GM21737 (cell line): ENCODE measurements at regions not wholly inside any gene's neighbourhood (a gene's known extent, or its start where the extent isn't known, plus 50 kb on each side); places are given as distances from the start of the nearest gene placed in this dataset.

Source experiments
- ATAC-seq: cut with Tn5 transposase; IDR thresholded peaks from one replicate; pipeline ENCODE4 v1.9.1; 2021; ENCODE audit warnings: mild to moderate bottlenecking, moderate library complexity; ENCODE audit not compliant: unreplicated experiment

- ATAC-seq = no peak
These were observed 1198.3 kb upstream of the CDH6 start for GRCh38 chr5:29995154-29995553.

DNA sequence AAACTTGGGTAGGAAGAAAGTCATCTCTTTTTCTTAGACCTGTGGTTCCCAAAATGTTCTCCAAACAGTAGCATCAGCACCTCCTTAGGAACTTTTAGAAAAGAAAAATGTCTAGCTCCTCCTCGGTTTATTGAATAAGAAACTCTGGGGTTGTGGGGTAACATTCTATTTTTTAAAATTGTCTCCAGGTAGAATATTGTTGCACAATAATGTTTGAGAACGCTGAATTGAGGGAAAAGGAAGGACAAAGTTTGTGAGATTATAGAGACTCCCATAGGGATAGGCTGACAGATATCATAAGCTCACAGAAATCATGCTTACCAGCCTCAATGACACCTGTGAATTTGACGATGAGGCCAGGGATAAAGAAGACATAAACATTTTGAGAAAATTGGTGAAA is 1199.0 kb upstream of the CDH6 start:
- ATAC-seq = no peak

DNA sequence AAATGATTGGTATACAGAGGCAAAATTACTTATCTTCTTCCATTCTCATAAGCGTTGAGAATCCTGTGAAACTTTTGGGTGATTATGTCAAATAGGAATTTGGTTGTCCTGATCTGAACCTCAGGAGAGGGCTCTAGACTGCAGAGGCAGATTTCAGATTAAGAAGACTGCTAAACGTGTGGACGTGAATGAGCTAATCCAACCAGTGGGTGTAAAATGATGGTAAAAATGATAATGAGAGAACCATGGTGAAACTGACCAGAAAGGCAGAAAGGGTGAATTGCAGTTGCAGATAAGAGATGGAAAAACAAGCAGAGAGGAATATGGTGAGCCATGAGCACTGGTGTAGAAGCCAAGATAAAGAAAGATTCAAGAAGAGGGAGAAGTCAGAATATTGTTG is 1200.2 kb upstream of the CDH6 start:
- ATAC-seq = no peak

DNA sequence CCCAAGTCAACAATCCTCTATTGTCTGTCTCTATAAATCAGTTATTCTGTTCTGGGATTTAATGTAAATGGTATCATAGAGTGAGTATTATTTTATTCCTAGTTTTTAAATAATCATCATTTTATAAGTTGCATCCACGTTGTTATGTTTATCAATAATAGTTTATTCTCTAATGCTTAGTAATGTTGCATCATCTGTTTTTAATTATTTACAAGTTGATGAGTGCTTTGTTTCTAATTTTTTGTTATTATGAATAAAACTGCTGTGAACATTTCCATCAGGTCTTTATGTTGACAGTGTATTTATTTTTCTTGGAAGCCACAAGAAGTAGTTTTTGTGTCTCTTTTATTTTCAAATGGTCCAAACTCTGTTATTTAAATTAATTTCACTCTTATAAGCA is 1201.2 kb upstream of the CDH6 start:
- ATAC-seq = no peak

- ATAC-seq = no peak
These were observed 1202.8 kb upstream of the CDH6 start for GRCh38 chr5:29990681-29991080.

- ATAC-seq = no peak
These were observed 1209.3 kb upstream of the CDH6 start for GRCh38 chr5:29984156-29984540.

GRCh38 chr5:29983528-29984155 is 1209.8 kb upstream of the CDH6 start:
- ATAC-seq = no peak

DNA sequence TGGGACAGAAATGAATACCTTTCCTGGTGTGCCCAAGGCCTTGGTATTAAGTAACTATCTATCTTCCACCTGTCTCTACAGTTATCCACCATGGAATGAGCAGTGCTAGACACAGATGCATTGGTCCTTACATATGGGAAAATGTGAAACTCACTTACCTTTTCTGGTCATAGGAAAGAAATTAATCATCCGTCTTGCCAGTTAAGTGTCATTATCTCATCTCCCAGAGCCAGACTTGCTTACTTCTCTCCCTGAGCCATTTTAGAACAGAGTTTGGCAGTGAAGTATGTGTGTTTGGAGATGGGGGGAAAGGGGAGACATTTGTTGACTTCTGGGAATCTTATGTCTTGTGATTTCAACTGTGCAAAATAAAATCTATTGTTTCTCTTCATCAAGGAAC is 1211.0 kb upstream of the CDH6 start:
- ATAC-seq = no peak

- ATAC-seq = no peak
These were observed 1220.9 kb upstream of the CDH6 start for GRCh38 chr5:29972597-29972996.

DNA sequence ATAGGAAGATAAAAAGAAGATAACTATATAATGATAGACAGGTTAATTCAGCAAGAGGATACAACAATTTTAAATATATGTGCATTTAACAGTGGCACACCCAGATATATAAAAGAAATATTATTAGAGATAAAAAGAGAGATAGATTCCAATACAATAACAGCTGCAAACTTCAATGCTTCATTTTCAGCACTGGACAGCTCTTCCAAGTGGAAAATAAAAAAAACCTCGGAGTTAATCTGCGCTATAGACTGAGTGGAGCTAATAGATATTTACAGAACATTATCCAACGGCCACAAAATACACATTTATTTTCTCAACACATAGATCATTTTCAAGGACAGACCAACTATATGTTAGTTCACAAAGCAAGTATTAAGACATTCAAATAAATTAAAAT is 1229.5 kb upstream of the CDH6 start:
- no peak for ATAC-seq

DNA sequence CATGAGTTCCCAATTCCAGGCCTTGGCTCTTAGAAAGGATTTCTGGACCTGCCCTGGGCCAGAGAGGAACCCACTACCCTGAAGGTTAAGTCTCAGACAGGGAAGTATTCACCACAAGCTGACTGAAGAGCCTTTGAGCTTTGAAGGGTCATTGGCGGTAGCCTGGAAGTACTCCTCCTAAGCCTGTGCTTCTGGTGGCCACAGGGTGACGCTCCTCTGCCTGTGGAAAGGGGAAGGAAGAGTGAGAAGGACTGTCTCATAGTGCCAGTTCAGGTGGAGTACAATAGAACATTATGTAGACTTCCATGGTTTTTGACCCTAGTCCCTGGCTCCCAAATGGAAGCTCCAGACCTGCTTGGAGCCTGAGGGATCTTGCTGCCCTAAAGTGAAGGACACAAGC is 1233.2 kb upstream of the CDH6 start:
- ATAC-seq = no peak

GRCh38 chr5:29950416-29951145 is 1242.9 kb upstream of the CDH6 start:
- ATAC-seq = no peak

DNA sequence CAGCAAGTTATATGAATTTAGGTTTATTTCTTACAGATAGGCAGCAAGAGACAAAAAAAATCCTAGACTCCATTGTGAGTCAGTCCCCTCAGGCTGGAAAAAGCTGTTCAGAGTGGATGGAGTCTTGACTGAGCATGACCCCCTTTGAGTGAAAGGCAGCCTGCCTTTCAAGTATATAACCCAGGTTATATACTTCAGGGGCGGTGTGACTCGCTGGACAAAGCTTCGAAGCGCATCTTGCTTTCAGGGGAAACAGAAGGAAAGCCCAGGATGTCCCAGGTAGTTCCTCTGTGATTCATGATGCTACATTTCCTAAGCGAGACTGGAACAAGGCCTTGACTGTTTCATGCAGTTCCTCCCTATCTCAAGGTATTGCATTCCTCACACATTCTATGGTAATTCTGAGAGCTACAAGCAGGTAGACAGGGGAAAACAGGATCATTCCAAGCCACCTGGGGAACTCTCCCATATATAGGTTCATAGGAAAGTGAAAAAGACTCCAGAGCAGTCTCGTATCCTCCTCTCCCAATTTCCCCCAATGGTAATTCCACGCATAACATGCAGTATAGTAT is 1244.1 kb upstream of the CDH6 start:
- no peak for ATAC-seq

DNA sequence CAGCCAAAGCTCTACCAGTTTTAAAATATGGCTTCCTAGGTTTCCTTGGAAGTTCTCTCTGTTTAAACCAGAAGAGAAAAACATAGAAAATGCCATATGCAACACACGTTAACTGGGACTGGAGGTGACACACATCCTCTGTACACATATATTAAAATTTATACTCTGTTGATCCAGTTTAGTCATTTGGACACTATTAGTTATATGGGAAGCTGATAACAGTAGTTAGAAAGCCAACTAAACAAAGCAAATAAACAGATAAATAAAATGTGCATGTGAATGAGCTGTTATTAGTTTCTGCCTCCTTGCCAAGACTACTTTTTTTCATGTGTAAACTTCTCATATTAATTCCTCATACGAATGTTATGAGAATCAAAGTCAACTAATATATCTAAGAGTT is 1249.2 kb upstream of the CDH6 start:
- no peak for ATAC-seq

DNA sequence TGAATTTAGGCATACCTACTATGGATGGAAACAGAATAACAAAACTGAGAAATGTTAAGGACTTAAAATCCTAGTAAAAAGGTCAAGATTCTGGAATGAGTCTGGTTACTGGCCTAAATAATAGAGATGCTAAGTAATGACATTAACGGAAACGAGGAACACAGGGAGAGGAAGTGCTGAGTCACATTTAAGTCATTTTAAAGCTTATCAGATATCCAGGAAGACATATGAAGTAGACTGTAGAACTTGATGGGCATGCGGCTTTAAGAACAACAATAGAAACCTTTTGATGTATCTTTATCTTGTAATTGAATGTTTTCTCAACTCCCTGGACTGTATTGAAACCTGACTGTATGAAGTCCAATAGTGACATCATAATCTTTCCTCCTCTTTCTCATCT is 1251.4 kb upstream of the CDH6 start:
- ATAC-seq = no peak

DNA sequence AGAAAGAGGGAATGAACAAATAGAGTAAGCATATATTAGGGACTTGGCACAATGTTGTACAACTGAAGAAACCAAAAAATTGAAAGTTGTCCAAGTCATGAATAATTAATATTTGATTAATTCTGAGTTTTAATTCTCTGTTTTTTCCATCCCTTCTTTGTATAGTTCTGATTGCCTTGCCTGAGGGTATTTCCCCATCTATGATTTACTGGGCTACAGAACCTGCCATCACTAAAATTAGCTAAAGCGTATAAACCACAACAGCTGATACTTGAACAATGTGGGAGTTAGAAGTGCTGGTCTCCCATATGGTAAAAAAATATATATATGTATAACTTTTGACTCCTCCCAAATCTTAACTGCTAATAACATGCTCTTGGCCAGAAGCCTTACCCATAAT is 1253.5 kb upstream of the CDH6 start:
- no peak for ATAC-seq

DNA sequence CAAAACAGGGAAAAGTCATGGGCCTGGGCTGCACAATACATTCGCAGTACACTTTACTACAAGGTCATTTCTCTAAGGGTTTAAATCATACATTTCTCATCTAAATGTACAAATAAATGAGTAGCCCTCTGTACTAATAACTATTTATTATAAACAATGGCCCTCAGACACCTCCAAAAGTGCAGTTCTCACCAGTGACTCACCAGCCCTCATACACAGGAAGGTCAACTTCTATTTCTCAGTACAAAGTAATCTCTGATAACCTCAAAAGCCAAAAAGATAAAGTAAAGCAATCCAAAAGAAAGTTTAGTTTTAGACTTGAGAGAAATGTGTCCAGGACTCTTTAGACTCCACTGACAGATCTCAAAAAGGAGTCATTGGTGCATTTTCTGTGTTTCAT is 1258.1 kb upstream of the CDH6 start:
- no peak for ATAC-seq

- no peak for ATAC-seq
These were observed 1263.2 kb upstream of the CDH6 start for GRCh38 chr5:29930316-29930715.

- no peak for ATAC-seq
These were observed 1269.4 kb upstream of the CDH6 start for GRCh38 chr5:29924107-29924506.

DNA sequence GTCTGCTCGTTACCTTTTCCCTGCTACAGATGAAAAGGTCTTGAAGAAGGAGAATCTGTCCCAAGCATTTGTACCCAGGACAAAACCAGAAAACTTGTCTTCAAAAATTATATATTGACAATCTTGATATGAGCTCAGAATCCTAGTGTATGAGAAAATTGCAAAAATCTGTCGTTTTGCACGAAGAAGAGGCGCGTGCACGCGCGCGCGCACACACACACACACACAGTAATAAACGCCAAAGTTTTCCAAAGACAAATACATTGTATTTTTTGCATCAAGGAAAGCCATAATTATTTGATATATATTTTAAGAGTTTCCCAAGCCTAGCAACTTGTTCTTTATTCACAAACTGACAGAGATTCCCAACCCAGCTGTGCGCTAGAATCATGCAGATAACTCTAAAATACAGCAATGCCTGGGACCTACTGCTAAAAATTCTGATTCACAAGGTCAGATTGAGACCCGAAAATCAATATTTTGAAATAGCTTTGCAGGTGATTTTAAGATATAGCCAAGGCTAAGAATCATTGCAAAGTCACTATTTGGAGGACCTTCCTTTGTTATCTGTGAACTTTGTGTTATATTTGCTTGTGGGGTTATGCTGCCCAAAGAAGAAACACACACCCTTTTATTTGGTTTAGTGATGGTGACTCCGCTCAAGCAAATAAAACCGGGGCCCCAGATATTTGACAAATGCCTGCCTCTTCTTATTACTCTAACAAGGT is 1287.7 kb upstream of the CDH6 start:
- no peak for ATAC-seq

- ATAC-seq = no peak
These were observed 1290.6 kb upstream of the CDH6 start for GRCh38 chr5:29902859-29903258.

GRCh38 chr5:29899583-29899982 is 1293.9 kb upstream of the CDH6 start:
- ATAC-seq = no peak
